ENCODE measurements at regions not wholly inside any gene's neighbourhood (a gene's known extent, or its start where the extent isn't known, plus 50 kb on each side); places are given as distances from the start of the nearest gene placed in this dataset.

DNA sequence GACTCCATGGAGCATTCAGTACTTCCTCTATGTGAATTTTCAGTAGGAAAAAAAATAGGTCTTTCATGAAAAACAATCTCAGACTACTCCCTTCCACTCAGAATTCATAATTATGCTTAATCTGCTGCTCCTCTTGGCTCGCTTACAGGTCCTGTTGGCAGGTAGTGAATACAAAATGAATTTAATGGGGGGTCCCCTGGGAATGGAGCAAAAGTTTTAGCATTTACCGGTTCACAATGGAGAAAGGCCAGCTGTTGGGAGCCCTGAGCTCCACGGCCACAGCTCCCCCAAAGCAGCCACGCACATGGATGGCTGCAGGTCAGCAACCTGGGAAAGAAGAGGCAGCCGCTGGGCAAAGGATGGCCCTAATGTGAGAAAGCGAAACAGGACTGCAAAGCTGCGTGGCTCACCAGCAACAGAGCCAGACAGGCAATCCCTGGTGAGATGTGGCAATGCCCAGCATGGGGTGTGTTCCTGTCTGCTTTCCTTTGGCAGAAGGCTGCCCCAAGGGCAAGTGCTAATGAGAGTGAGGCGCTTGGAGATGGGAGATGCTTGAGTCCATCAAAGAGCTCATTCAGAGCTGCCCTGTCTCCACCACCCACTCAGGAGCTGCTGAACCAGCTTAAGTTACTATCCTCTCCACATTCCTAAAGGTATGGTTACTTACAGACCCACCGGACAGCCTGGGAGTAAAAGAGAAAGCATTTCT is 447.4 kb downstream of the EPHA4 start:
- no peak for TF ChIP-seq POLR2AphosphoS5 (IDR thresholded peaks at IDR 0.05)
- TF ChIP-seq, protein P1, sequence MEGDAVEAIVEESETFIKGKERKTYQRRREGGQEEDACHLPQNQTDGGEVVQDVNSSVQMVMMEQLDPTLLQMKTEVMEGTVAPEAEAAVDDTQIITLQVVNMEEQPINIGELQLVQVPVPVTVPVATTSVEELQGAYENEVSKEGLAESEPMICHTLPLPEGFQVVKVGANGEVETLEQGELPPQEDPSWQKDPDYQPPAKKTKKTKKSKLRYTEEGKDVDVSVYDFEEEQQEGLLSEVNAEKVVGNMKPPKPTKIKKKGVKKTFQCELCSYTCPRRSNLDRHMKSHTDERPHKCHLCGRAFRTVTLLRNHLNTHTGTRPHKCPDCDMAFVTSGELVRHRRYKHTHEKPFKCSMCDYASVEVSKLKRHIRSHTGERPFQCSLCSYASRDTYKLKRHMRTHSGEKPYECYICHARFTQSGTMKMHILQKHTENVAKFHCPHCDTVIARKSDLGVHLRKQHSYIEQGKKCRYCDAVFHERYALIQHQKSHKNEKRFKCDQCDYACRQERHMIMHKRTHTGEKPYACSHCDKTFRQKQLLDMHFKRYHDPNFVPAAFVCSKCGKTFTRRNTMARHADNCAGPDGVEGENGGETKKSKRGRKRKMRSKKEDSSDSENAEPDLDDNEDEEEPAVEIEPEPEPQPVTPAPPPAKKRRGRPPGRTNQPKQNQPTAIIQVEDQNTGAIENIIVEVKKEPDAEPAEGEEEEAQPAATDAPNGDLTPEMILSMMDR (IDR thresholded peaks at IDR 0.05): no peak
- no peak for TF ChIP-seq POLR2A (IDR thresholded peaks at IDR 0.05)
- no peak for TF ChIP-seq EP300 (IDR thresholded peaks at IDR 0.05; ENCODE audit: low read depth)

All from transverse colon (tissue), 4 donors.